RWPE2 (cell line): ENCODE measurements at regions not wholly inside any gene's neighbourhood (a gene's known extent, or its start where the extent isn't known, plus 50 kb on each side); places are given as distances from the start of the nearest gene placed in this dataset.

Experiments
- ATAC-seq: fragments of 200-7000 bp; cut with Tn5 transposase; 3 replicates; pipeline ENCODE4 v1.9.1; 2021; ENCODE audit warnings: low read depth
- DNase-seq: peaks from one replicate; pipeline ENCODE4 v3.0.0-alpha.2; 2020; ENCODE audit warnings: low spot score
- H3K27ac ChIP-seq: fragments of 450-650 bp; 2 replicates; pipeline ENCODE4 v1.5.1; 2017; ENCODE audit warnings: mild to moderate bottlenecking; ENCODE audit not compliant: poor library complexity, severe bottlenecking
- H3K27me3 ChIP-seq: fragments of 250-450 bp; sonication (Bioruptor Pico); 2 replicates; pipeline ENCODE4 v1.5.1; 2021; ENCODE audit warnings: mild to moderate bottlenecking, moderate library complexity; ENCODE audit not compliant: insufficient read depth, poor library complexity, severe bottlenecking
- H3K36me3 ChIP-seq: fragments of 250-450 bp; sonication (Bioruptor Pico); 2 replicates; pipeline ENCODE4 v1.5.1; 2020; ENCODE audit warnings: low read depth, mild to moderate bottlenecking, moderate library complexity
- H3K4me1 ChIP-seq: fragments of 250-450 bp; sonication (Bioruptor Pico); 2 replicates; pipeline ENCODE4 v1.5.1; 2021; ENCODE audit warnings: mild to moderate bottlenecking, moderate library complexity; ENCODE audit not compliant: insufficient read depth, poor library complexity, severe bottlenecking
- H3K4me3 ChIP-seq: fragments of 250-450 bp; sonication (Bioruptor Pico); 2 replicates; pipeline ENCODE4 v1.5.1; 2021; ENCODE audit warnings: mild to moderate bottlenecking, moderate library complexity; ENCODE audit not compliant: severe bottlenecking
- H3K9me3 ChIP-seq: fragments of 250-450 bp; sonication (Bioruptor Pico); 2 replicates; pipeline ENCODE4 v1.5.1; 2021; ENCODE audit warnings: mild to moderate bottlenecking, moderate library complexity; ENCODE audit not compliant: severe bottlenecking
- TF ChIP-seq, protein P1 (sequence below): fragments of 450-650 bp; IDR thresholded peaks from one replicate; pipeline ENCODE4 v1.5.1; 2017; ENCODE audit warnings: mild to moderate bottlenecking, moderate library complexity; ENCODE audit not compliant: poor library complexity, severe bottlenecking

DNA sequence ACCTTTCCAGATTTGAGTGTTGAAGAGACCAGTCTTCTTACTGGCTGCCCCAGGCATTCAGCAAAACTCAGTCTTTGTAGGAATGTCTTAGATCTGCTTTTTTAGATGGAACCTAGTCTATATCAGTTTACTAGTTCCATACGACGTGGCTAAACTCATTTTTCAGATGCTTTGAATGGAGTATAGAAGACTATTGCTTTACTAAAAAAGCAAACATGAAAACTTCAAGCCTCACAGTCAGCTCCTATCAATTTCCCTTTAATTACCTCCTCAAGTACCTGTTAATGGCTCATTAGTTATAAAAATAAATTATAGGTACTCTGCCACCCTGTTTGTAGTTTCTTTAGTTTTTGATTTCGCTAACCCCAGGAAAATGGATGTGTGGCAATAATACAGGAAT is 63.0 kb upstream of the STOX2 start:
- DNase-seq (no peak), ATAC-seq (no peak)
- no peaks in the 10 kb centered on the region for H3K4me1 ChIP-seq
- H3K27ac ChIP-seq, result no peak overlapping the region
- H3K9me3 ChIP-seq, result no peaks in the 10 kb centered on the region
- TF ChIP-seq, protein P1, sequence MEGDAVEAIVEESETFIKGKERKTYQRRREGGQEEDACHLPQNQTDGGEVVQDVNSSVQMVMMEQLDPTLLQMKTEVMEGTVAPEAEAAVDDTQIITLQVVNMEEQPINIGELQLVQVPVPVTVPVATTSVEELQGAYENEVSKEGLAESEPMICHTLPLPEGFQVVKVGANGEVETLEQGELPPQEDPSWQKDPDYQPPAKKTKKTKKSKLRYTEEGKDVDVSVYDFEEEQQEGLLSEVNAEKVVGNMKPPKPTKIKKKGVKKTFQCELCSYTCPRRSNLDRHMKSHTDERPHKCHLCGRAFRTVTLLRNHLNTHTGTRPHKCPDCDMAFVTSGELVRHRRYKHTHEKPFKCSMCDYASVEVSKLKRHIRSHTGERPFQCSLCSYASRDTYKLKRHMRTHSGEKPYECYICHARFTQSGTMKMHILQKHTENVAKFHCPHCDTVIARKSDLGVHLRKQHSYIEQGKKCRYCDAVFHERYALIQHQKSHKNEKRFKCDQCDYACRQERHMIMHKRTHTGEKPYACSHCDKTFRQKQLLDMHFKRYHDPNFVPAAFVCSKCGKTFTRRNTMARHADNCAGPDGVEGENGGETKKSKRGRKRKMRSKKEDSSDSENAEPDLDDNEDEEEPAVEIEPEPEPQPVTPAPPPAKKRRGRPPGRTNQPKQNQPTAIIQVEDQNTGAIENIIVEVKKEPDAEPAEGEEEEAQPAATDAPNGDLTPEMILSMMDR, result no peak
- H3K4me3 ChIP-seq, result no peak overlapping the region
- no peaks in the 10 kb centered on the region for H3K36me3 ChIP-seq
- no peaks in the 10 kb centered on the region for H3K27me3 ChIP-seq

DNA sequence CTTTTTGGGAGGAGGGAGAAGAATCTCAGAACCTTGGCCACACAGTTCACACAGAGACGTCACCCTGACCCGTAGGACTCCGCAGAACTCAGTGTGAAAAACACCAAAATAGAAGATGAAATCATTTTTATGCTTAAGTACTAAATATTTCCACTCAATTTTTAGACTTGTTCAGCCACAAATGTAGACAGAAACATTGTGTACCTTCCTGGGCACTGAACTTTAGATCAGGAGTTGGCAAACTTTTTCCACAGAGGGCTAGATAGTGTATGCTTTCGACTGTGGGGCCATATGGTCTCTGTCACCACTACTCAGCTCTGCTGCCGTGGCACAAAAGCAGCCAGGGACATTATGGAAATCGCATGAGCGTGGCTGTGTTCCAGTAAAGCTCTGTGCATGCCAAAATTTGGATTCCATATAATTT is 61.8 kb upstream of the STOX2 start:
- ATAC-seq (no peak), DNase-seq (no peak)
- no peaks in the 10 kb centered on the region for H3K27me3 ChIP-seq
- H3K36me3 ChIP-seq, result no peaks in the 10 kb centered on the region
- no peaks in the 10 kb centered on the region for H3K9me3 ChIP-seq
- H3K4me3 ChIP-seq, result no peak overlapping the region
- TF ChIP-seq, protein P1, result no peak
- no peaks in the 10 kb centered on the region for H3K4me1 ChIP-seq
- H3K27ac ChIP-seq, result no peak overlapping the region

DNA sequence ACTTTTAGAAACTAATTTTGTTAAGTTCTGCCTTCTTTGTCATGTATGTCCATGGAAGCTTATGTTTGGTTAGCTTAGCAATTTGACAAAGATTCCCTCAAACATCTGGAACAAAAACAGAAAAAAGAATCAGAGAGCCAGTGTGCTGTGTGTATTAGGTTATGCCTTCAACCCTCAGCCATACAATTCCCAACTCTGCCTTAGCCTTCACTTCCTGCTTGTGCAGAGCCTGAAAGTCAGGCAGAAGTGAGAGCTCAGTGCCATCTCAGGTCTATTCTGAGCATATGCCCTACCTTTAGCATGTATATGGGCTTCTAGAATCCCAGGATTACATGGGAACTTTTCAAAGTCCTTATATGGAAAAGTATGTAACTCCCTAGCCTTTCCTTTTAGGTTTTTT is 58.2 kb upstream of the STOX2 start:
- DNase-seq, result no peak
- Histone ChIP-seq H3K27ac (no peak overlapping the region), H3K27me3 (no peaks in the 10 kb centered on the region), H3K36me3 (no peaks in the 10 kb centered on the region), H3K4me1 (no peaks in the 10 kb centered on the region), H3K9me3 (no peaks in the 10 kb centered on the region), H3K4me3 (no peak overlapping the region)
- no peak for ATAC-seq
- TF ChIP-seq, protein P1, result no peak

DNA sequence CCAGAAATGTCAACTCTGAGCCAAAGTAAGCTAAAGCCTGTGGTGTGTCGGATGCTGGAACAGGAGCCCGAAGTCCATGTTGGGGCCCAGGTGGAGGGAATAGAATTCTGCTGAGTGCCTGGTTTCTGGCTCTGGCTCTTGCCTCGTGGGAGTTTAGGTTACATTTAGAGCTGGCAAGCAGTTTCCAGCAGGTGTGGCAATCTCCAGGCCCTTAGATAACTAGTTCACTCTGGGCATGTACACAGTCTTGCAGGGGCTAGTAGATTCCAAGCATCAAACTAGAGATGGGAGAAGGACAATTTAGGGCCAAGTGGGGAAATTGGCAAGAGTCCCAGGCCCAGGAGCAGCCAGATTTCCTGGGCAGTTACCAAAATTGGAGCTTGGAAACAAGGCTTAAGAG is 56.3 kb upstream of the STOX2 start:
- H3K9me3 ChIP-seq, result no peaks in the 10 kb centered on the region
- TF ChIP-seq, protein P1, result no peak
- ATAC-seq, result no peak
- H3K36me3 ChIP-seq, result no peaks in the 10 kb centered on the region
- no peak for DNase-seq
- H3K27ac ChIP-seq, result no peak overlapping the region
- H3K4me3 ChIP-seq, result no peak overlapping the region
- H3K4me1 ChIP-seq, result peaks cover 4% of the 10 kb centered on the region
- no peaks in the 10 kb centered on the region for H3K27me3 ChIP-seq

DNA sequence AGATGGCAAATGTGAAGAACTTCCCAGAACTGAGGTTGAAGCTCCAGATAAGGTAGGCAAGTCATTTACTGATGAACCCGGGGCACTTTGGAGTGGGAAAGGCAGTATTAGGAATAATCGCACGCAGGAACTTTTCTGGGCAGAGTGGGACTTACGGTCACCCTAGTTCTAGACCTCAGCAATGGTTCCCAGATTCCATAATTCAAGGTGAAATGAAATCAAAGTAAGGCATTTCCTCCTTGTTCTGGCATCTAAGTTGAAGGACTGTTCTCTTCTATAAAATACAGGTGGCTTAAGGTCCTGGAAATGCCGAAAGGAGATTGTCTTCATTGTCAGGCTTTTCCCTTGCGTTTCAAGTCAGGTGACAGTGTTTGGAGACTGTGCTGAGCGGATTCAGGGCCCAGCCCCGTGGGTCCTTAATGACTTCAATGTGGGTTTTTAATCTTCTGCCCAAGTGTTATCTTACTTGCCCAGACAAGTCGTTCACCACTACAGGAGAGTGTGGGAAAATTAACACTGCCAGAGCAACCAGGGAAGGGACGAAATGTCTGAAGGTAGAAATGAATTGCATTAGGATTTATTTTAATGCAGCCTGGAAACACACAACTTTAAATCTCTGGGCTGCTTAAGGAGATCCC is 52.1 kb upstream of the STOX2 start:
- peaks cover 4% of the 10 kb centered on the region for H3K4me1 ChIP-seq
- no peak overlapping the region for H3K27ac ChIP-seq
- no peak; the same call in 2 of the 3 replicates for ATAC-seq
- no peaks in the 10 kb centered on the region for H3K36me3 ChIP-seq
- no peaks in the 10 kb centered on the region for H3K27me3 ChIP-seq
- no peaks in the 10 kb centered on the region for H3K9me3 ChIP-seq
- no peak for DNase-seq
- TF ChIP-seq, protein P1, result no peak
- H3K4me3 ChIP-seq, result no peak overlapping the region
